ENCODE measurements at regions not wholly inside any gene's neighbourhood (a gene's known extent, or its start where the extent isn't known, plus 50 kb on each side); places are given as distances from the start of the nearest gene placed in this dataset.

- DNase-seq = no peak
Measured at GRCh38 chr15:39471785-39472574, 108.9 kb upstream of the THBS1 start.

DNA sequence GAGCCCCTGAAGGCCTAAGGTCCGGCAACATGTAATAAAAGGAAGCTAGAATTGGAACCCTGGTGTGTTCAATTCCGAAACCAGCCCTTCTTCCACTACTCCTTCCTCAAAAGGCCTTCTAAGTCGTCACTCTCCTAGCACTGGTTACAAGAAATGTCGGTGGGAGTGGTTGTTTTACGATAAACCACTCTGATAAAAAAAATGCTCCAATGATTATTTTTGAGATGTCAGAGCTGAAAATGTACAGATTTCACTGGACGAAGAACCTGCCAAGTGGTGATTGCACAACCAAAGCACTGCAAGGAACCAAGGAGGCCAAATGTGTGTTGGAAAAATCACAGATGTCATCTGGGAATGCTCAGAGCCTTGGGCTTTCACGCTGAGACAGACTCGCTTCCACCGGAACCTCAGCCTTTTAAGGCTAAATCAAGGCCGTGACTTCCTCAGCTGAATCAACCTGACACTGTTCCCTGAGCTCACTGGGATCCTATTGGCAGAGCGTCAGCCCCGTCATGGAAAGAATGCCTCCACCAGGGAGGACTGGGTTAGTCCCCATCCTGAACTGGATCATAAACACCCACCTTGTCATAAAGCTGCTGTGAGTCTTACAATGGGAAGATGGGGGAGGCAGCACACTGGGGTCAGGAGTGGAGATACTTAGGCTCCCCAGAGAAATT is 108.1 kb upstream of the THBS1 start:
- DNase-seq = no peak

- DNase-seq = no peak
Measured at GRCh38 chr15:39473298-39473947, 107.5 kb upstream of the THBS1 start.

GRCh38 chr15:39474657-39475056 is 106.2 kb upstream of the THBS1 start:
- DNase-seq = no peak

DNA sequence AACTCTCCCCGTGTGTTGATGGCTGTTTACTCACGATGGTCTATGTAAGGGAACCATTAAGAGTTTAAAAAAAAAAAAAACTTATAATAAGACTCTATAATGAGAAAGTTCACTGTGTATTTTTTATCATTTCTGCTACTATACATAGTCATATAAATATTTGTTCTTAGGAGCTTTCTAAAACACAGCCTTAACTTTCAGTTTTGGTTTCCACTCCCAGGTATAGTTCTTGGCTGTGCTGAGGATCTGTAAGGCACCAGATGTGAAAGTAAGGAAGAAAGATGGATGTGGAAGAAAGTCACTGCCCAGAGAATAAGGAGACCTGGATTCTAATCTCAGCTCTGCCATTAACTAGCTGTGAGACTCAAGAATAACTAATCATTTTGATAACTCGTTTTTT is 101.9 kb upstream of the THBS1 start:
- no peak for DNase-seq

DNA sequence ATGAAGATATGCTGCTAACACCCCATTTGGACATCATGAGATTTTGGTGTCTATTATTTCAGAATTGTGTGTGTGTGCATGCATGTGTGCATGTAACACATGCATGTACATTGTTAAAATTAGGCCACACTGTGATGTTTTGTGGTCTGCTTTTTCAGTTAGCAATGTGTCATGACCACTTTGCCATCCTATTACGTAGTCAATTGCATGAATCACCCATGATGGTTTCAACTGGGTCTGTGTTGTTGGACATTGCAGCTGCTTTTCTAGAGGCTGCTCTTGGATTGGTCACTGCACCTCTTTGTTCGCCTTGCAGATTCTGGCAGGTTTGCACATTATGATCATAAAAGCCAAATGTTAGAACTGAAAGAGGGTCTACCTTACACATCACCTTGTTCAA is 101.0 kb upstream of the THBS1 start:
- no peak for DNase-seq

- DNase-seq = no peak
Measured at GRCh38 chr15:39482459-39482858, 98.4 kb upstream of the THBS1 start.

DNA sequence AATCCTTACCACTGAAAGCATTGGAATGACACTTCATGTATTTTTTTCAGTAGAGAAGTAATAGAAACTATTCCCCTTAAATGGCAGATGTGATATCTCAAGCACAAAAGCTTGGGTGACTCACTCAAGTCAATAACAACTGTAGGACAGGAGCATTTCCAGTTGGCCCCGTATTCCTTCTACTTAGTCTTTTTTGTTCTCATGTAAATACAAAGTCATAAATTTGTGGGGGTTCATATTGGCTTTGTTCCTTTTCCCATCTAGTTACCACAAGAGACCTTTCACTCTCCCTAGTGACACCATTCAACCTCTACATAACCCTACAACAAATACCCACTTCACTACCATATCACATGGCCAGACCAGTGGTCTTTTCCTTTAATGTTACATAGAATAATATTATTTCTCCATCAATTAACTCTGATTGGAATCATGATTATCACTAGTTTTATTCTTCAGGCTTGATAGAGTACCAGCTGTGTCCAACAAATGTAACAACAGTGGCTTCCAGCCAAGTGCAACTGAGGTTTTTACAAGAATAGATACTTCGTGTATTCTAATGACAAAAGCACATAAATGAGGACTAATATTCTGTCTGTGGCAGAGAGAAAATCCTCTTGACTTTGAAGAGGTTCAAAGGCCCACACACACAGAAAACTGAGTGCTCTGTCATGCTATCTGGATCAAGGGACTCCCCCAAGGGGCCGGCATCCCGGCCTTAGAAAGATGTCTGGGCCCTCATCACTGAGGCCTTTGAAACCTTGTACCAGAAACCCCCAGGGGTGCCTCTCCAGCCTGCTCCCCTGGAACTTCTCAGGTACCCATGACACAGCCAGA is 94.0 kb upstream of the THBS1 start:
- no peak for DNase-seq

DNA sequence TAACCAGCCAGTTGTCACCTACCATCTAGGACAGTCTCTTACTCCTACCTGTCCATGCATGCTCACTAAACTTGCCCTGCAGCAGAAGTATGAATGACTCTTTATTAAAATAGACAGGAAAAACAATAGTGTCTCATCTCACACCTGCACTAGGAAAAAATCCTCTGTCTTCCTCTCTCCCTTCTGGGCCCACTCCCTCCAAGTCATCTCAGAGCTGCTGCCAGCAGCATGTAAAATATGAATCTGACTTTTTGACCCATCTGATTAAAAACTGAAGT is 93.5 kb upstream of the THBS1 start:
- no peak for DNase-seq

GRCh38 chr15:39488516-39488915 is 92.4 kb upstream of the THBS1 start:
- DNase-seq = no peak

GRCh38 chr15:39488961-39489360 is 91.9 kb upstream of the THBS1 start:
- DNase-seq = no peak

DNA sequence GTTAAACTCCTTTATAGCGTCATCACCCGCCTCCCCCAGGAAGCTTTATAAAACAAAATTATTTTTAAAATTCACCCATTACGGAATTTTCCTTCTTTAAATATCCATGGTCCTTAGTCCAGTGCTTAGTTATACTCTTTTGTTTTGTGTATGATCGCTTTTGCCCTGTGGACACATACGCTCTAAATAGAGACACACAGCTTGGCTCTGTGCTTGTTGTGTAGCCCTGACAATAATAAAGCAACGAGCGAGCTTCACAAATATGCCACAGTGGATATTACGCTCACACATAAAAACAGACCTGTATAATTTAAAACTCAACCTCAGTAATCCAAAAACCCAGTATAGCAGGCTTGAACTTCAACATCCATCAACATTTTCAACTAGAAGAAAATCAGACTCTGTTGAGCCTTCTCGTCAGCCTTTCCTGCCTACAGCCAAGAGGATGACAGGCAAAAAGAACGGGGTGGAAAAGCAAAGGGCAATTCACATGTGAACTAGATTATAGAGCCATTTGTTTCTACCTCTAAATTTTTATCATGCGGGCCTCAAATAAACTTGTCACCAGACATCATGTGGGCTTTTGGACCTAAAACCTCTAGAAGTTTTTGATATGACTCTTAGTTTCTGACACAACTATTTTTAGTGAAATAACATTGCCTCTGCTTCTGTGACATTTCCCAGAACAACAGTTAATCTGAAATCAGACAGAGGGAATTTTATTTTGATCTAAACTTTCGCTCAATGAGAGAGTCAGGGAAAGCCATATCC is 89.6 kb upstream of the THBS1 start:
- DNase-seq = no peak

GRCh38 chr15:39491886-39492490 is 88.9 kb upstream of the THBS1 start:
- no peak for DNase-seq

GRCh38 chr15:39493424-39494067 is 87.3 kb upstream of the THBS1 start:
- no peak for DNase-seq

DNA sequence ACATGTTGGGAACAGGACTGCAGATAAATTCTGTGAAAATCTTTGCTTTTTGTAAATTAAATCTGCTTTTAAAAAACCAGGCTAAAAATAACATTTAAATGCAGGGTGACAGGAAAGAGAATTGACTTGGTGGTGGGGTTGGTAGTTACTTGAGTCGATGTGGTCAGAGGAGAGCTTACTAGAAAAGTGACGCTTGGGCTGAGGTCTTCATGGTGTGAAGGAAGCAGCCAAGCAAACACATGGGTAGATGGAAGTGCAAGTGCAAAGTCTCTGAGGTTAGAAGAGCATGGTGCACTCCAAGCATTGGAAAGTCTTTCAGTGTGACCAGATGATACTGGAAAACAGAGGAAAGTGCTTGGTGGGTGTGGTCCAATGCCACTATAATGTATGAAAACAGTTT is 86.4 kb upstream of the THBS1 start:
- DNase-seq = no peak

- no peak for DNase-seq
Measured at GRCh38 chr15:39495871-39496840, 84.7 kb upstream of the THBS1 start.

DNA sequence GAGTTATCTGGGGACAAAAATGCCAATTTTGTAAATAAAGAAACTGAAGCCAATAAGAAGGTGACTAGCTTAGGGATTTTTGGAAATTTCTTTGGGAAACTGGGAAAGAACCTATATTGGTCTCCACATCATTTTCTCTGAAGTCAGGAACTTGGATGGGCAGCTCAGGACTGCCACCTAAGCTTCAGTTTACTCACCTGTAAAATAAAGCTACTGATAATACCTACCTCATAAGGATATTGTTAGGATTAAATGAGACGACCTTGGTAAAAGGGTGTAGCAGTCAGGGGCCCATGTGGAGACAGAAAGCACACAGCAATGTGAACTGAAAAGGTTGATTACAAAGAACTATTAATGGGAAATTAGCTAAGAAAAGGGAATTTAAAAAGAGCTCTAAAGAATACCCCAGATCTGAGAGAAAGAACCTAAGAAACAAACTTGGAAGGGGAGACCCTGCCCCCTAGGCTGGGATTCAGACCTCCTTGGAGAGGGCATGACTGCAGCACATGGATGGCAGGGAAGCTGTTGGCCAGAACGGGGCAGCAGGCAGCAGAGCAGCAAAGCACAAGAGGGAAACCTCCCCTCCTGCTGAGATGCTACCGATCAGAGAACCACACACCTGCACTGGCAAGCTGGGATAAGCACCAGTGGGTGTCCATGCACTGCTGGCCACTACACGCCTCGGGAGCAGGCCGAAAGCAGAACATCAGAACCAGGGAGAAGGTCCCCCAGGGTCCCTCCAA is 83.7 kb upstream of the THBS1 start:
- DNase-seq = no peak

DNA sequence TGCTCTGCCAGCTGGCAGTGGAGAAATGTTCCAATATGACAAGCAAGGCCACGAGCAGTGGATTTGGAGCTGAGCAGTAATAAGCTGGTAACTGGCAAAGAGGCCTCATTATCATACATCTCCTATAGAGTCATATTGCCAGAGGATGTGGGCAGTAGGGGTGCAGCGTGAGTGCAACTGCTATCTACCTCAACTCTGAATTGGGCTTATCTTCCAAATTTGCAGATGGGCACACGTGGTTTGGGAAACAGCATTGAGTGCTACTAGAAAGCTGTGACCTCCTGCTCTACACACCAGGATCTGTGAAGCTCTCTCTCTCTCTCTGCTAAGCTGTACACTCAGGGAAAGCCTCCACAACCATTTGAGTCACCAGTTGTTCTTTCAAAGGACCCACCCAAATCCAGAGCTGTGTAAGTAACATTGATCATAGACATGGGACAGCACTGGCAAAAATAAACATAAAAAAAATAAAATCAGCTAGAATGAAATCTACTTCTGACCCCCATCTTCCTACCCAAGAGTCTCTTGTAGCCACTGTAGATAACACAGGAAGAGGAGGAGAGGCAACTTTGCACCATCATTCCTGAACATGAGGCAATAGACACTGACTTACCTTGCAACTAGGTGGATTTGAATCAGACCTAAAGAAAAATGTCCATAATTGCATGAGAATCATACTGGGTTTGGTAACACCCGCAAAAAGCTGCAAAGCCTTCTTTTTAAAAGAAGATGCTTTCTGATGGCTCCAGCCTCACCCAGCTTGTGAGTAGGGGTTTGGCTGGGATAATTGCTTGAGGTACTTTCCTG is 82.9 kb upstream of the THBS1 start:
- DNase-seq = no peak

GRCh38 chr15:39498629-39499028 is 82.2 kb upstream of the THBS1 start:
- DNase-seq = no peak

Data from activated CD4-positive, alpha-beta T cell treated with anti-CD3 and anti-CD28 coated beads for 4 hours (primary cell).